ENCODE measurements at regions not wholly inside any gene's neighbourhood (a gene's known extent, or its start where the extent isn't known, plus 50 kb on each side); places are given as distances from the start of the nearest gene placed in this dataset.

DNA sequence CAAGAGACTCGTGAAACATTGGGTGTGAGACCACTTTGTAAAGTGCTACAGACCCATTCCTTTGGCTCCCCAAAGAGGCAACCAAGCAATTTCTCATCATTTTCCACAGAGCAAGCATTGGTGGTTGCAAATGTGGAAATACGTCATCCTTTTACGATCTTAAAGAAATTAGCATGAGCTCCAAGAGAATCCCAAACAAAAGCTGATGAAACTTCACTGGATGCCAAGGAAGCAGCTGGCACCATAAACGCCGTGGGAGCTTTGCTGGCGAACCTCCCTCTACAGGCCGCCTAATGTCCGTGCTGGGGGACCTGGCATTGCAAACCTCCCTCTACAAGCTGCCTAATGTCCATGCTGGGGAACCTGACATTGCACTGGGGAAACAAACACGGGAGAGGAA is 432.4 kb downstream of the ACTL7B start:
- Mint-ChIP-seq H3K9me3 (peaks cover 2% of the 10 kb centered on the region), H3K27me3 (no peaks in the 10 kb centered on the region), H3K4me3 (no peak overlapping the region), H3K36me3 (no peaks in the 10 kb centered on the region), H3K27ac (no peak overlapping the region), H3K4me1 (ENCODE audit: low read depth) (no peaks in the 10 kb centered on the region)
- intact Hi-C loops (cut with micrococcal nuclease) = no loop called here
- no peak for DNase-seq
- CTCF ChIA-PET = no interaction called here
- POLR2A ChIA-PET = no interaction called here

DNA sequence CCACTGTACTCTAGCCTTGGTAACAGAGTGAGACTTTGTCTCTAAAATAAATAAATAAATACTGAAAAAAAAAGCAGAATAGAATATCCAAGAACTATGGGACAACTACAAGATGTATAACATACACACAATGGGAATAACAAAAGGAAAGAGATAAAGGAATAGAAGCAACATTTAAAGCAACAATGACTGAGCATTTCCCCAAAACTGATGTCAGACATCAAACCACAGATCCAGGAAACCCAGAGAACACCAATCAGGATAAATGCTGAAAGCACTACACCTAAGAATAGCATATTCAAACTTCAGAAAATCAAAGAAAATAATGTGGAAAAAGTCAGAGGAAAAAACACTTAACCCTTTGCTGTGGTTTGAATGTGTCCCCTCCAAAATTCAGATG is 436.4 kb downstream of the ACTL7B start:
- Mint-ChIP-seq H3K9me3 (peaks cover 4% of the 10 kb centered on the region), H3K27me3 (no peaks in the 10 kb centered on the region), H3K4me1 (ENCODE audit: low read depth) (no peaks in the 10 kb centered on the region), H3K4me3 (no peak overlapping the region), H3K36me3 (no peaks in the 10 kb centered on the region), H3K27ac (no peak overlapping the region)
- intact Hi-C loops (cut with micrococcal nuclease) = no loop called here
- ChIA-PET CTCF (no interaction called here), POLR2A (no interaction called here)
- no peak for DNase-seq

DNA sequence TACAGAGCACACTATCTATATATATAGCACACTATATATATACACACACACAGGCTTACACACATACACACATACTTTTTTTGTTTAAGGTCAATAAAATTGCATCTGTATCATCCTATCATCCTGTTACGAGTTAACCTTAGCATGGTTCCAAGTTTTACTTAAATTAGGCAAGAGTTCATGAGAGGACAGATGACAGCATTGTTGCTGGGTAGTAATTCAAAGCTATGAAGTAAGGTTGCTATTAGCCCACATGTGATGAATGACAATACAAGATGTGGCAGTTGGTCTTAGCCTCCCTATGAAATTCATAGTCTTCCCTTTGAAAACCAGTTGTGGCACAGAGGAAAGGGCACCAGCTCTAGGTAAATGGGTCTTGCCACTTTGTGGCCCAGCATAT is 438.1 kb downstream of the ACTL7B start:
- ChIA-PET POLR2A (no interaction called here), CTCF (no interaction called here)
- DNase-seq = no peak
- Mint-ChIP-seq H3K36me3 (no peaks in the 10 kb centered on the region), H3K27me3 (no peaks in the 10 kb centered on the region), H3K27ac (no peak overlapping the region), H3K4me1 (ENCODE audit: low read depth) (no peaks in the 10 kb centered on the region), H3K4me3 (no peak overlapping the region), H3K9me3 (peaks cover 4% of the 10 kb centered on the region)
- intact Hi-C loops (cut with micrococcal nuclease) = no loop called here

- H3K36me3 Mint-ChIP-seq = no peaks in the 10 kb centered on the region
- POLR2A ChIA-PET = no interaction called here
- no peak overlapping the region for H3K4me3 Mint-ChIP-seq
- no peaks in the 10 kb centered on the region for H3K27me3 Mint-ChIP-seq
- H3K4me1 Mint-ChIP-seq (ENCODE audit: low read depth) = no peaks in the 10 kb centered on the region
- peaks cover 4% of the 10 kb centered on the region for H3K9me3 Mint-ChIP-seq
- DNase-seq = no peak
- H3K27ac Mint-ChIP-seq = no peak overlapping the region
- intact Hi-C loops (cut with micrococcal nuclease) = no loop called here
- CTCF ChIA-PET = no interaction called here
Observed at GRCh38 chr9:108417312-108417711, 438.5 kb downstream of the ACTL7B start.

DNA sequence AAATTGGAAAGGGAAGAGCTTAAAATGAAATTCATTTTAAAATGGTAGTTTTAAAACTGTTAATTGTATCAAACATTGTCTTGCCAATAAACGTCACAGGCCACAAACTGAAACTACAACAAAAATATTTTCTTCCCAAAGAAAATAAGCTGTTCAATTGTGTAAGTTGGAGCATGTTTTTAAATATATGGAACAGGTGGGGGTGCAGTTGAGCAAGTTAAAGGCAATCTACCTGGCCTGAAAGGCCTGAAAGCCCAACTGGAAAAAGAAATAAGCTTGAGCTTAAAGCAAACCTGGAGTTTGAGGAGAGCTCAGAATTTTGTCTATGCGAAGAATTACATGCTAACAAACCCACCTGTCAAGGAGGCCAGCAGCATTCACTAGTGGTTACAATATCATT is 439.5 kb downstream of the ACTL7B start:
- POLR2A ChIA-PET = no interaction called here

DNA sequence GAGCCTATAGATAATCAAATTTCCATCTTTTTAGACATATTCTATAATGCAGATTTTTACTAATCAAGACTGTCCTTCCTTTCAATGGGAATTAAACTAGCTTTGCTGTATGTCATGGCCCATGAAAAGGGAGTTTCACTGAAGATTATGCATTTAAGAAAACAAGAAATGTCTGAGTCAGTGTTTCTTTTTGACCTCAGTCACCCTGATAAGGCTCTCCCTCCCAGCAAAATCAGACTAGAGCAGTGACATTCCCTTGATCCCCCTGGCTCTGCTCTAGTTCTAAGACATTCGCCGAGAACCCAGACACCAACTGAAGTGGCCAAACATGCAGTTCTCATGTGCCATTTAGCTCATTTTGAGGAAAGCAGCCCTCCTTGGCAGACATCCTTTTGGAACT is 442.0 kb downstream of the ACTL7B start:
- H3K27ac Mint-ChIP-seq = no peak overlapping the region
- DNase-seq = no peak
- no peaks in the 10 kb centered on the region for H3K36me3 Mint-ChIP-seq
- intact Hi-C loops (cut with micrococcal nuclease) = no loop called here
- no peaks in the 10 kb centered on the region for H3K4me1 Mint-ChIP-seq (ENCODE audit: low read depth)
- H3K9me3 Mint-ChIP-seq = peaks cover 2% of the 10 kb centered on the region
- no peaks in the 10 kb centered on the region for H3K27me3 Mint-ChIP-seq
- CTCF ChIA-PET = no interaction called here
- POLR2A ChIA-PET = no interaction called here
- H3K4me3 Mint-ChIP-seq = no peak overlapping the region

More for the DNA sequence above, 439.5 kb downstream of the ACTL7B start:
- no peak overlapping the region for H3K27ac Mint-ChIP-seq
- H3K9me3 Mint-ChIP-seq = peaks cover 4% of the 10 kb centered on the region
- CTCF ChIA-PET = no interaction called here
- no peak overlapping the region for H3K4me3 Mint-ChIP-seq
- intact Hi-C loops (cut with micrococcal nuclease) = no loop called here
- H3K36me3 Mint-ChIP-seq = no peaks in the 10 kb centered on the region
- H3K27me3 Mint-ChIP-seq = no peaks in the 10 kb centered on the region
- no peaks in the 10 kb centered on the region for H3K4me1 Mint-ChIP-seq (ENCODE audit: low read depth)
- DNase-seq = no peak

DNA sequence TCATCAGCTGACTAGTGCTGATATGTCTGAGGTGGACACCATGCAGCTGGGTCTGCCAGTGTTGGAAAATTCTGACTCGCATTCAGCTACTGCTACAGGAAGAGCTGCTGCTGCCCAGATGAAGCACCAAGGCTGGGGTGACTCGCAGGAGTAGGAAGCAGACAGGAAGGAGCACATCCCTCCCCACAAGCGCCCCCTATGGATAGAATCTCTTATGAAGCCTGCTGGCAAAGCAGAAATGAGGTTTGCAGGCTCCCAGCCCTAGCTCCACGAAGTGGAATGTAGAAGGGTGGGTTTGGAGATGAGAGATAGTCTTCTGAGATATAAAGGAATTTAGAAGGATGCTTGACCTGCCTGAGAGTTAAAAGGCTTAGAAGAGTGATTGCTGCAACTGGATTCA is 443.0 kb downstream of the ACTL7B start:
- Mint-ChIP-seq H3K27ac (no peak overlapping the region), H3K36me3 (no peaks in the 10 kb centered on the region), H3K9me3 (peaks cover 2% of the 10 kb centered on the region), H3K4me1 (ENCODE audit: low read depth) (no peaks in the 10 kb centered on the region), H3K4me3 (no peak overlapping the region), H3K27me3 (no peaks in the 10 kb centered on the region)
- ChIA-PET POLR2A (no interaction called here), CTCF (no interaction called here)
- peak; percentile 9 for DNase-seq
- intact Hi-C loops (cut with micrococcal nuclease) = no loop called here

- no peak for DNase-seq
- Mint-ChIP-seq H3K4me1 (ENCODE audit: low read depth) (no peaks in the 10 kb centered on the region), H3K36me3 (no peaks in the 10 kb centered on the region), H3K27me3 (no peaks in the 10 kb centered on the region), H3K4me3 (no peak overlapping the region), H3K27ac (no peak overlapping the region), H3K9me3 (no peaks in the 10 kb centered on the region)
- CTCF ChIA-PET = interaction anchor here (0.8 kb wide), 1 partner anchor 398 kb away, joined by 3 read pairs; no protein-coding TSS in a partner anchor
- POLR2A ChIA-PET = interaction anchor here (0.6 kb wide), 1 partner anchor 831 kb away, joined by 4 read pairs; no protein-coding TSS in a partner anchor
- intact Hi-C loops (cut with micrococcal nuclease) = no loop called here
Observed at GRCh38 chr9:108411632-108412031, 444.2 kb downstream of the ACTL7B start.

DNA sequence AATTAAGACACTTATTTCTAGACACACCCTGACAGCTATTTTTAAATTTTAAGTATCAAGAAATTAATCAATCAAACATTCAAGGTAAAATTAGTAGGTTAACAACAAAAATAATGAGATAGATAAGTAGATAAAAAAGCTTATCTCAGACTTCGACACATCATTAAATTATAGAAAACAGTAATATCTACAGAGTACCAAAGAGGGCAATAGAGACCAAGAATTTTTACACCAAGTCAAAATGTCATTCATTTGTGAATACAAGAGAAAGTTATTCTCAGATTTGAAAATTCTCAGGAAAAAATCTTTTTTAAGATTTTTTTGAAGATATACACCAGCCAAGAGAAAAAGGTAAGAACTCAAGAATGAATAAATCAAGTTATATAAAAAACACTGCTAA is 445.6 kb downstream of the ACTL7B start:
- ChIA-PET CTCF (no interaction called here), POLR2A (no interaction called here)
- Mint-ChIP-seq H3K27me3 (no peaks in the 10 kb centered on the region), H3K4me1 (ENCODE audit: low read depth) (no peaks in the 10 kb centered on the region), H3K36me3 (no peaks in the 10 kb centered on the region), H3K27ac (no peak overlapping the region), H3K4me3 (no peak overlapping the region), H3K9me3 (no peaks in the 10 kb centered on the region)
- intact Hi-C loops (cut with micrococcal nuclease) = no loop called here
- no peak for DNase-seq

GRCh38 chr9:108400297-108400696 is 455.5 kb downstream of the ACTL7B start:
- no peaks in the 10 kb centered on the region for H3K27me3 Mint-ChIP-seq
- H3K36me3 Mint-ChIP-seq = no peaks in the 10 kb centered on the region
- intact Hi-C loops (cut with micrococcal nuclease) = no loop called here
- no peak overlapping the region for H3K4me3 Mint-ChIP-seq
- ChIA-PET POLR2A (no interaction called here), CTCF (no interaction called here)
- H3K4me1 Mint-ChIP-seq (ENCODE audit: low read depth) = no peaks in the 10 kb centered on the region
- H3K27ac Mint-ChIP-seq = no peak overlapping the region
- peaks cover 3% of the 10 kb centered on the region for H3K9me3 Mint-ChIP-seq
- DNase-seq = no peak

DNA sequence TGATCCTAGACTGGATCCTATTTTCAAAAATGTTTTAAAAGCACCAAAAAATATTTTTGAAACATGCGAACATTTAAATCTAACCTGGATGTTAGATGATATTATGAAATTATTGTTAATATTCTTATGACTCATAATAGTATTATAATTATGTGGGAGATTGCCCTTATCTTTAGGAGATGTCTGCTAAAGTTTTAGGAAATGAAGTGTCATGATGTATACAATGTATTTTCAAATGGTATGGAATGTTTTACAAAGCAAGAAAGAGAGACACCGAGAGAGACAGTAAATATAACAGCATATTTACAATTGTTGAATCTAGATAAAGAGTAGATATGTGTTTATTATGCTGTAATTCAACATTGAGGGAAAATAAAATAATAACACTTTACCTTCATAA is 455.9 kb downstream of the ACTL7B start:
- intact Hi-C loops (cut with micrococcal nuclease) = no loop called here
- H3K4me3 Mint-ChIP-seq = no peak overlapping the region
- no peak overlapping the region for H3K27ac Mint-ChIP-seq
- peaks cover 3% of the 10 kb centered on the region for H3K9me3 Mint-ChIP-seq
- no peaks in the 10 kb centered on the region for H3K36me3 Mint-ChIP-seq
- CTCF ChIA-PET = no interaction called here
- no peak for DNase-seq
- H3K27me3 Mint-ChIP-seq = no peaks in the 10 kb centered on the region
- POLR2A ChIA-PET = no interaction called here
- H3K4me1 Mint-ChIP-seq (ENCODE audit: low read depth) = no peaks in the 10 kb centered on the region

GRCh38 chr9:108397286-108397685 is 458.5 kb downstream of the ACTL7B start:
- DNase-seq = no peak
- Mint-ChIP-seq H3K4me1 (ENCODE audit: low read depth) (no peaks in the 10 kb centered on the region), H3K27ac (no peak overlapping the region), H3K4me3 (no peak overlapping the region), H3K9me3 (no peaks in the 10 kb centered on the region), H3K27me3 (no peaks in the 10 kb centered on the region), H3K36me3 (no peaks in the 10 kb centered on the region)
- CTCF ChIA-PET = no interaction called here
- POLR2A ChIA-PET = no interaction called here
- intact Hi-C loops (cut with micrococcal nuclease) = no loop called here

- POLR2A ChIA-PET = no interaction called here
- Mint-ChIP-seq H3K27me3 (no peaks in the 10 kb centered on the region), H3K27ac (no peak overlapping the region), H3K4me1 (ENCODE audit: low read depth) (no peaks in the 10 kb centered on the region), H3K36me3 (no peaks in the 10 kb centered on the region), H3K9me3 (no peaks in the 10 kb centered on the region), H3K4me3 (no peak overlapping the region)
- DNase-seq = no peak
- intact Hi-C loops (cut with micrococcal nuclease) = no loop called here
- CTCF ChIA-PET = no interaction called here
Observed at GRCh38 chr9:108396611-108397010, 459.2 kb downstream of the ACTL7B start.

GRCh38 chr9:108396193-108396592 is 459.6 kb downstream of the ACTL7B start:
- intact Hi-C loops (cut with micrococcal nuclease) = no loop called here
- DNase-seq = no peak
- Mint-ChIP-seq H3K27me3 (no peaks in the 10 kb centered on the region), H3K4me1 (ENCODE audit: low read depth) (no peaks in the 10 kb centered on the region), H3K9me3 (peaks cover 1% of the 10 kb centered on the region), H3K36me3 (no peaks in the 10 kb centered on the region), H3K27ac (no peak overlapping the region), H3K4me3 (no peak overlapping the region)
- POLR2A ChIA-PET = no interaction called here
- CTCF ChIA-PET = no interaction called here
